Peyer's patch (tissue), 4 donors: ENCODE measurements at regions not wholly inside any gene's neighbourhood (a gene's known extent, or its start where the extent isn't known, plus 50 kb on each side); places are given as distances from the start of the nearest gene placed in this dataset.

Experiments used
- DNase-seq, 3 donors: peaks; one replicate each; pipeline ENCODE4 v3.0.0-alpha.2; 2017 to 2019
- H3K27ac ChIP-seq, 4 donors: fragments of 200-600 bp; sonication (generic); one replicate each; pipeline ENCODE4 v1.5.1; 2016 to 2019
- H3K27me3 ChIP-seq, 2 donors: fragments of 200-600 bp; sonication (generic); one replicate each; pipeline ENCODE4 v1.5.1; 2019
- H3K36me3 ChIP-seq, 3 donors: fragments of 200-600 bp; sonication (generic); one replicate each; pipeline ENCODE4 v1.5.1; 2016 to 2019
- H3K4me1 ChIP-seq, 4 donors: fragments of 200-600 bp; sonication (generic); one replicate each; pipeline ENCODE4 v1.5.1; 2016 to 2019
- H3K4me3 ChIP-seq, 4 donors: fragments of 200-600 bp; sonication (generic); 1 replicate in 3 of 4; 2 replicates in 1 of 4; pipeline ENCODE4 v1.5.1; 2016 to 2019; ENCODE audit warnings: mild to moderate bottlenecking in 1 of 4
- H3K9me3 ChIP-seq, 4 donors: fragments of 200-600 bp; sonication (generic); one replicate each; pipeline ENCODE4 v1.5.1; 2016 to 2019; ENCODE audit warnings: mild to moderate bottlenecking in 1 of 4
- CTCF ChIP-seq, 6 experiments: fragments of 450-650 bp in 4 of 6; fragments of 200-600 bp in 2 of 6; sonication (generic) in 1 of 6; IDR thresholded peaks; one replicate each; pipeline ENCODE4 v1.5.1; 2017 to 2019; ENCODE audit warnings: antibody characterized with exemption in 6 of 6, mild to moderate bottlenecking in 3 of 6, moderate library complexity in 1 of 6
- POLR2A ChIP-seq, 2 donors: fragments of 450-650 bp; IDR thresholded peaks; one replicate each; pipeline ENCODE4 v1.5.1; 2017; ENCODE audit warnings: antibody characterized with exemption in 2 of 2, mild to moderate bottlenecking in 2 of 2, moderate library complexity in 2 of 2

- TF ChIP-seq POLR2A (IDR thresholded peaks at IDR 0.05) (no peak), CTCF (IDR thresholded peaks at IDR 0.05) (no peak)
- H3K36me3 ChIP-seq, result no peaks in the 10 kb centered on the region
- no peak overlapping the region for H3K27ac ChIP-seq
- no peaks in the 10 kb centered on the region for H3K4me1 ChIP-seq
- no peaks in the 10 kb centered on the region for H3K27me3 ChIP-seq
- no peaks in the 10 kb centered on the region for H3K9me3 ChIP-seq
- no peak overlapping the region for H3K4me3 ChIP-seq
- DNase-seq, result no peak
Observed at GRCh38 chr13:84774111-84774510, 891.8 kb upstream of the SLITRK1 start.

- TF ChIP-seq CTCF (IDR thresholded peaks at IDR 0.05), result no peak
- TF ChIP-seq POLR2A (IDR thresholded peaks at IDR 0.05), result no peak
- DNase-seq, result no peak
- Histone ChIP-seq H3K36me3 (no peaks in the 10 kb centered on the region), H3K4me1 (no peaks in the 10 kb centered on the region), H3K9me3 (no peaks in the 10 kb centered on the region), H3K4me3 (no peak overlapping the region), H3K27me3 (no peaks in the 10 kb centered on the region), H3K27ac (no peak overlapping the region)
Observed at GRCh38 chr13:84760956-84761355, 878.7 kb upstream of the SLITRK1 start.

- Histone ChIP-seq H3K27ac (no peak overlapping the region), H3K4me1 (no peaks in the 10 kb centered on the region), H3K9me3 (no peaks in the 10 kb centered on the region), H3K36me3 (no peaks in the 10 kb centered on the region), H3K27me3 (no peaks in the 10 kb centered on the region), H3K4me3 (no peak overlapping the region)
- DNase-seq, result no peak
- no peak for TF ChIP-seq CTCF (IDR thresholded peaks at IDR 0.05)
- TF ChIP-seq POLR2A (IDR thresholded peaks at IDR 0.05), result no peak
Observed at GRCh38 chr13:84749126-84749525, 866.9 kb upstream of the SLITRK1 start.

- TF ChIP-seq POLR2A (IDR thresholded peaks at IDR 0.05) (no peak), CTCF (IDR thresholded peaks at IDR 0.05) (no peak)
- no peaks in the 10 kb centered on the region for H3K36me3 ChIP-seq
- no peaks in the 10 kb centered on the region for H3K27me3 ChIP-seq
- no peak for DNase-seq
- H3K4me1 ChIP-seq, result no peaks in the 10 kb centered on the region
- no peaks in the 10 kb centered on the region for H3K9me3 ChIP-seq
- no peak overlapping the region for H3K4me3 ChIP-seq
- H3K27ac ChIP-seq, result no peak overlapping the region
Observed at GRCh38 chr13:84745051-84745551, 862.8 kb upstream of the SLITRK1 start.

GRCh38 chr13:84744203-84744602 lies 861.9 kb upstream of the SLITRK1 start:
- no peak overlapping the region for H3K4me3 ChIP-seq
- no peak for DNase-seq
- TF ChIP-seq CTCF (IDR thresholded peaks at IDR 0.05), result no peak
- no peaks in the 10 kb centered on the region for H3K36me3 ChIP-seq
- H3K4me1 ChIP-seq, result no peaks in the 10 kb centered on the region
- no peaks in the 10 kb centered on the region for H3K9me3 ChIP-seq
- no peak overlapping the region for H3K27ac ChIP-seq
- no peaks in the 10 kb centered on the region for H3K27me3 ChIP-seq

GRCh38 chr13:84741253-84741652 lies 859.0 kb upstream of the SLITRK1 start:
- Histone ChIP-seq H3K9me3 (no peaks in the 10 kb centered on the region), H3K4me1 (no peaks in the 10 kb centered on the region), H3K4me3 (no peak overlapping the region), H3K27ac (no peak overlapping the region), H3K36me3 (no peaks in the 10 kb centered on the region), H3K27me3 (no peaks in the 10 kb centered on the region)
- no peak for DNase-seq
- TF ChIP-seq POLR2A (IDR thresholded peaks at IDR 0.05) (no peak), CTCF (IDR thresholded peaks at IDR 0.05) (no peak)
